Nephron (organoid): ENCODE measurements at regions not wholly inside any gene's neighbourhood (a gene's known extent, or its start where the extent isn't known, plus 50 kb on each side); places are given as distances from the start of the nearest gene placed in this dataset.
A peak's percentile ranks its signal among the peaks of the same experiment; 100 is the strongest.

Experiments
- H3K27ac Mint-ChIP-seq, 3 experiments: 2 replicates each; pipeline ENCODE4 v1.8.0; 2020; ENCODE audit warnings: mixed read lengths in 3 of 3, mild to moderate bottlenecking in 2 of 3, moderate library complexity in 1 of 3
- H3K27me3 Mint-ChIP-seq: 2 replicates; pipeline ENCODE4 v1.8.0; 2021; ENCODE audit warnings: low read depth, mild to moderate bottlenecking, moderate library complexity, mixed read lengths
- H3K36me3 Mint-ChIP-seq: 2 replicates; pipeline ENCODE4 v1.8.0; 2020; ENCODE audit warnings: low read depth, mixed read lengths
- H3K4me1 Mint-ChIP-seq: 2 replicates; pipeline ENCODE4 v1.8.0; 2020; ENCODE audit warnings: mixed read lengths
- H3K4me3 Mint-ChIP-seq, 3 experiments: 2 replicates each; pipeline ENCODE4 v1.8.0; 2020; ENCODE audit warnings: mild to moderate bottlenecking in 3 of 3, mixed read lengths in 3 of 3, moderate library complexity in 2 of 3
- H3K9me3 Mint-ChIP-seq: 2 replicates; pipeline ENCODE4 v1.8.0; 2020; ENCODE audit warnings: mixed read lengths
- TF ChIP-seq, protein P1 (sequence below), 3 experiments: fragments of 200-600 bp; sonication (generic); IDR thresholded peaks; one replicate each; pipeline ENCODE4 v1.5.0; 2021; ENCODE audit warnings: antibody characterized with exemption in 3 of 3; ENCODE audit not compliant: unreplicated experiment in 3 of 3

GRCh38 chr7:3154881-3155494 lies 111.3 kb upstream of the CARD11 start:
- H3K4me1 Mint-ChIP-seq = peaks cover 12% of the 10 kb centered on the region
- peaks cover 24% of the 10 kb centered on the region for H3K27me3 Mint-ChIP-seq
- peaks cover 11% of the 10 kb centered on the region for H3K9me3 Mint-ChIP-seq
- TF ChIP-seq, protein P1, sequence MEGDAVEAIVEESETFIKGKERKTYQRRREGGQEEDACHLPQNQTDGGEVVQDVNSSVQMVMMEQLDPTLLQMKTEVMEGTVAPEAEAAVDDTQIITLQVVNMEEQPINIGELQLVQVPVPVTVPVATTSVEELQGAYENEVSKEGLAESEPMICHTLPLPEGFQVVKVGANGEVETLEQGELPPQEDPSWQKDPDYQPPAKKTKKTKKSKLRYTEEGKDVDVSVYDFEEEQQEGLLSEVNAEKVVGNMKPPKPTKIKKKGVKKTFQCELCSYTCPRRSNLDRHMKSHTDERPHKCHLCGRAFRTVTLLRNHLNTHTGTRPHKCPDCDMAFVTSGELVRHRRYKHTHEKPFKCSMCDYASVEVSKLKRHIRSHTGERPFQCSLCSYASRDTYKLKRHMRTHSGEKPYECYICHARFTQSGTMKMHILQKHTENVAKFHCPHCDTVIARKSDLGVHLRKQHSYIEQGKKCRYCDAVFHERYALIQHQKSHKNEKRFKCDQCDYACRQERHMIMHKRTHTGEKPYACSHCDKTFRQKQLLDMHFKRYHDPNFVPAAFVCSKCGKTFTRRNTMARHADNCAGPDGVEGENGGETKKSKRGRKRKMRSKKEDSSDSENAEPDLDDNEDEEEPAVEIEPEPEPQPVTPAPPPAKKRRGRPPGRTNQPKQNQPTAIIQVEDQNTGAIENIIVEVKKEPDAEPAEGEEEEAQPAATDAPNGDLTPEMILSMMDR (IDR thresholded peaks at IDR 0.05; ENCODE audit: unreplicated experiment in 3 of 3) = peak; percentile 28 to 58 (median 41)
- no peak overlapping the region for H3K27ac Mint-ChIP-seq
- H3K36me3 Mint-ChIP-seq = no peaks in the 10 kb centered on the region
- H3K4me3 Mint-ChIP-seq = peak overlapping the region in 1 of 3 experiments; percentile 7

GRCh38 chr7:3156508-3156907 lies 112.8 kb upstream of the CARD11 start:
- TF ChIP-seq, protein P1 (IDR thresholded peaks at IDR 0.05; ENCODE audit: unreplicated experiment in 3 of 3) = no peak
- Mint-ChIP-seq H3K27ac (no peak overlapping the region), H3K27me3 (peaks cover 21% of the 10 kb centered on the region), H3K9me3 (peaks cover 13% of the 10 kb centered on the region), H3K4me3 (no peak overlapping the region), H3K4me1 (peaks cover 12% of the 10 kb centered on the region), H3K36me3 (no peaks in the 10 kb centered on the region)

DNA sequence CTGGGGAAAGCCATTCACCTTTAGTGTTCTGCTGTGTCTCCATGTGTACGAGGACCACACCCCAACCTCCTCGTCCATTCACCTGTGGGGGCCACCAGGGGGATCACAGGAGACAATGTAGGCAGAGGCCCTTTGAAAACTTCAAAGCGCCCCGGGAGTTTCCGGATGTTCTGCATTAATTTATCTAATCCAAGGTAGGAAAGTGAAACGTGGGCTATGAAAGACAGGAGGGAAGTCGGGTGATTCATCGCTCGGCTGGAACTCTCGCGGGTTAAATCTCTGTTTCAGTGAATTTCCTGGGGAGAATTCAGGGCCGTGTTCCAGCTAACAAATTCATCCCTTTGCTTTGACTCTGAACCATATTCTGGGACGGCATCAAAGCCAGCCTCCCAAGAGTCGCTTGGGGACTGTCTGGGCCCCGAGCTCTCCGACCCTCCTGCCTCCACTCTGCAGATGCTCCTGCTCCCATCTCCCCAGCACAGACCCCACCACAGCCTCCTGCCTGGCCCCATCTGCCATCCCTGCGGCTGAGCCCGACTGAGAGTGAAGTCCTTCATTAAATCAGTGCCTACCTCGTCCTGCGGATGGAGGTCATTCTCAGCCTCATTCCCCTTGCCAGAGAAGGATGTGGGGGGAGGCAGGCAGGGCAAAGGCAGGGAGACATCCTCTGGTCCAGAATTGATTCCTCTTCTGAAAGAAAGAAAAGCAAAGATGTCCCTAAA lies 114.1 kb upstream of the CARD11 start:
- H3K4me3 Mint-ChIP-seq = peak overlapping the region in 2 of 3 experiments; percentile 11 to 76

GRCh38 chr7:3158341-3158760 lies 114.7 kb upstream of the CARD11 start:
- peaks cover 12% of the 10 kb centered on the region for H3K4me1 Mint-ChIP-seq
- H3K27me3 Mint-ChIP-seq = peaks cover 17% of the 10 kb centered on the region
- peaks cover 15% of the 10 kb centered on the region for H3K9me3 Mint-ChIP-seq
- H3K36me3 Mint-ChIP-seq = no peaks in the 10 kb centered on the region
- peak overlapping the region in 2 of 3 experiments; percentile 30 to 47 for H3K27ac Mint-ChIP-seq
- TF ChIP-seq, protein P1 (IDR thresholded peaks at IDR 0.05; ENCODE audit: unreplicated experiment in 3 of 3) = no peak
- peak overlapping the region in 2 of 3 experiments; percentile 11 to 76 for H3K4me3 Mint-ChIP-seq

More for the DNA sequence above, 114.1 kb upstream of the CARD11 start:
- no peaks in the 10 kb centered on the region for H3K36me3 Mint-ChIP-seq
- peak overlapping the region; percentile 22 to 47 (median 30) for H3K27ac Mint-ChIP-seq
- TF ChIP-seq, protein P1 (IDR thresholded peaks at IDR 0.05; ENCODE audit: unreplicated experiment in 3 of 3) = no peak
- peaks cover 19% of the 10 kb centered on the region for H3K27me3 Mint-ChIP-seq
- peaks cover 13% of the 10 kb centered on the region for H3K9me3 Mint-ChIP-seq
- H3K4me1 Mint-ChIP-seq = peaks cover 12% of the 10 kb centered on the region

DNA sequence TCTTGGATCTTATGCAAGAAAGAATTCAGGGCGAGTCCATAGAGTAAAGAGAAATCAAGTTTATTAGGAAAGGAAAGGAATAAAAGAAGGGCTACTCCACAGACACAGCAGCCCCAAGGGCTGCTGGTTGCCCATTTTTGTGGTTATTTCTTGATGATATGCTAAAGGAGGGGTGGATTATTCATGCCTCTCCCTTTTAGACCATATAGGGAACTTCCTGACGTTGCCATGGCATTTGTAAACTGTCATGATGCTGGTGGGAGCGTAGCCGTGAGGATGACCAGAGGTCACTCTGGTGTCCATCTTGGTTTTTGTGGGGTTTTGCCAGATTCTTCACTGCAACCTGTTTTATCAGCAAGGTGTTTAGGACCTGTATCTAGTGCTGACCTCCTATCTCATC lies 115.4 kb upstream of the CARD11 start:
- Mint-ChIP-seq H3K36me3 (no peaks in the 10 kb centered on the region), H3K4me1 (peaks cover 13% of the 10 kb centered on the region), H3K4me3 (no peak overlapping the region), H3K9me3 (peaks cover 12% of the 10 kb centered on the region), H3K27ac (peak overlapping the region in 1 of 3 experiments; percentile 30), H3K27me3 (peaks cover 17% of the 10 kb centered on the region)
- TF ChIP-seq, protein P1 (IDR thresholded peaks at IDR 0.05; ENCODE audit: unreplicated experiment in 3 of 3) = no peak
